K562 (cell line): ENCODE measurements at regions not wholly inside any gene's neighbourhood (a gene's known extent, or its start where the extent isn't known, plus 50 kb on each side); places are given as distances from the start of the nearest gene placed in this dataset.
"Not testable (repeated sequence)": the region's sequence is repeated elsewhere in the genome, so short reads cannot be mapped to it uniquely, and the experiment has no call there.

ENCODE experiments used
- ATAC-seq: fragments of 200-7000 bp; cut with Tn5 transposase; 3 replicates; pipeline ENCODE4 v1.9.1; 2020; ENCODE audit warnings: moderate library complexity
- BruUV-seq: library from RNA; stranded (reverse); fragments of 400-500 nt; replicated peaks from 2 replicates; lab custom pipeline; 2021; lab: Mats Ljungman, UMichigan
- CTCF ChIA-PET: fragments of 300-600 bp; formaldehyde crosslinking; extraction: SDS; loops from one replicate; lab custom pipeline; 2021; ENCODE audit warnings: low intra/inter-chr PET ratio; lab: Yijun Ruan, JAX
- POLR2A ChIA-PET: fragments of 300-600, 350-650 bp; sonication (Branson Sonifier 250); formaldehyde crosslinking; extraction: SDS; loops from one replicate; lab custom pipeline; 2021; ENCODE audit warnings: antibody characterized with exemption, inconsistent platforms; lab: Yijun Ruan, JAX
- DNase-seq, 4 experiments: peaks; one replicate each; pipeline versions ENCODE4 v3.0.0 to v3.0.0-alpha.2; 2011 to 2018; ENCODE audit warnings: low spot score in 3 of 4, mixed read lengths in 3 of 4; ENCODE audit errors: extremely low read depth in 1 of 4
- FAIRE-seq: peaks from 2 replicates; lab custom pipeline; 2011; peaks lifted over from hg19 to GRCh38; lab: Jason Lieb, UNC
- H2AFZ ChIP-seq: 2 replicates; pipeline ENCODE4 v1.6.0; 2011; ENCODE audit warnings: low read depth, low read length, control low read depth, inconsistent platforms
- H3K27ac ChIP-seq: fragments of 200-600 bp; 3 replicates; pipeline ENCODE4 v1.8.0; 2011; ENCODE audit warnings: low read depth, mild to moderate bottlenecking, control low read depth, inconsistent platforms, low read length, moderate library complexity, mixed read lengths; ENCODE audit errors: extremely low read depth
- H3K27me3 ChIP-seq, 2 experiments: fragments of 300-600 bp in 1 of 2; 2 replicates in 1 of 2; 3 replicates in 1 of 2; pipeline versions ENCODE4 v1.6.0 to v1.8.0; 2011; ENCODE audit warnings: inconsistent platforms in 2 of 2, low read length in 2 of 2, mild to moderate bottlenecking in 1 of 2, mixed read lengths in 1 of 2, moderate library complexity in 1 of 2; ENCODE audit not compliant: control insufficient read depth in 2 of 2, insufficient read depth in 2 of 2
- H3K36me3 ChIP-seq: fragments of 300-600 bp; 3 replicates; pipeline ENCODE4 v1.8.0; 2011; ENCODE audit warnings: mild to moderate bottlenecking, low read length, inconsistent platforms; ENCODE audit not compliant: control insufficient read depth, insufficient read depth
- H3K4me1 ChIP-seq, 2 experiments: fragments of 200-600 bp in 1 of 2; replicated peaks in 1 of 2; 2 replicates in 1 of 2; 3 replicates in 1 of 2; pipeline versions ENCODE4 v1.5.1 to v1.8.0; 2011; ENCODE audit warnings: inconsistent platforms in 2 of 2, low read length in 2 of 2, mild to moderate bottlenecking in 1 of 2, mixed read lengths in 1 of 2, moderate library complexity in 1 of 2; ENCODE audit not compliant: control insufficient read depth in 2 of 2, insufficient read depth in 2 of 2
- H3K4me2 ChIP-seq: 2 replicates; pipeline ENCODE4 v1.6.1; 2011; ENCODE audit warnings: low read length, control low read depth, inconsistent platforms, mixed read lengths; ENCODE audit not compliant: insufficient read depth
- H3K4me3 ChIP-seq: fragments of 200-600 bp; sonication (generic), shearing (Covaris generic); 2 replicates; pipeline ENCODE4 v1.5.1; 2016; ENCODE audit warnings: control low read depth, inconsistent platforms
- H3K79me2 ChIP-seq: fragments of 200-600 bp; 3 replicates; pipeline ENCODE4 v1.8.0; 2011; ENCODE audit warnings: low read length, inconsistent platforms; ENCODE audit not compliant: control insufficient read depth, insufficient read depth
- H3K9ac ChIP-seq, 2 experiments: 2 replicates each; pipeline versions ENCODE4 v1.6.0 to v1.6.1; 2011; ENCODE audit warnings: low read depth in 2 of 2, low read length in 2 of 2, control low read depth in 1 of 2, inconsistent platforms in 1 of 2, mild to moderate bottlenecking in 1 of 2, mixed read lengths in 1 of 2; ENCODE audit not compliant: insufficient read depth in 1 of 2
- H3K9me1 ChIP-seq: one replicate; pipeline ENCODE4 v1.6.0; 2011; ENCODE audit warnings: inconsistent platforms, mild to moderate bottlenecking, low read length, moderate library complexity; ENCODE audit not compliant: control insufficient read depth, insufficient read depth
- H3K9me3 ChIP-seq: replicated peaks from 2 replicates; pipeline ENCODE4 v1.5.1; 2011; ENCODE audit warnings: low read depth, low read length, inconsistent platforms; ENCODE audit not compliant: control insufficient read depth, insufficient read depth
- H4K20me1 ChIP-seq: replicated peaks from 2 replicates; pipeline ENCODE4 v1.6.1; 2011; ENCODE audit warnings: low read length, inconsistent platforms, mixed read lengths; ENCODE audit not compliant: control insufficient read depth, insufficient read depth
- NFATC3 ChIP-seq: fragments of 450-650 bp; IDR thresholded peaks from 2 replicates; pipeline ENCODE4 v1.6.1; 2017; ENCODE audit warnings: mild to moderate bottlenecking
- PHF21A ChIP-seq: fragments of 450-650 bp; IDR thresholded peaks from 2 replicates; pipeline ENCODE4 v1.6.1; 2017; ENCODE audit warnings: low read depth, borderline replicate concordance
- WGBS: fragments of 100-300 bp; shearing (Covaris generic); methylation state at CpG from one replicate; pipeline ENCODE4 v1.1.6; 2016; ENCODE audit warnings: low coverage, mixed read lengths; ENCODE audit not compliant: insufficient coverage; ENCODE audit errors: missing lambda C conversion rate; 5-methylcytosine and 5-hydroxymethylcytosine counted together
- in situ Hi-C: fragments of 300-500 bp; cut with MboI; formaldehyde crosslinking; loops from 4 replicates; pipeline ENCODE4 v1.15.0; 2018; ENCODE audit warnings: inconsistent platforms, mixed read lengths
- intact Hi-C: fragments of 100-400 bp; cut with micrococcal nuclease; formaldehyde crosslinking; loops from 2 replicates; pipeline ENCODE4 v1.14.2; 2022
- TF ChIP-seq, protein P1 (sequence below): fragments of 450-650 bp; IDR thresholded peaks from 2 replicates; pipeline ENCODE4 v1.6.1; 2017; ENCODE audit warnings: antibody characterized with exemption, mild to moderate bottlenecking

DNA sequence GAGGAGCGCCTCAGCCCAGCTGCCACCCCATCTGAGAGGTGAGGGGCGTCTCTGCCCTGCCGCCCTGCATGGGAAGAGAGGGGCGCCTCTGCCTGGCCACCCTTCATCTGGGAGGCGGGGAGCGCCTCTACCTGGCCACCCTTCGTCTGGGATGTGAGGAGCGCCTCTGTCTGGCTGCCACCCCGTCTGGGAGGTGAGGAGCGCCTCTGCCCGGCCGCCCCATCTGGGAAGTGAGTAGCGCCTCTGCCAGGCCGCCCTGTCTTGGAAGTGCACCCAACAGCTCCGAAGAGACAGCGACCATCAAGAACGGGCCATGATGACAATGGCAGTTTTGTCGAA is 114.4 kb upstream of the CES5A start (continued):
- TF ChIP-seq, protein P1, sequence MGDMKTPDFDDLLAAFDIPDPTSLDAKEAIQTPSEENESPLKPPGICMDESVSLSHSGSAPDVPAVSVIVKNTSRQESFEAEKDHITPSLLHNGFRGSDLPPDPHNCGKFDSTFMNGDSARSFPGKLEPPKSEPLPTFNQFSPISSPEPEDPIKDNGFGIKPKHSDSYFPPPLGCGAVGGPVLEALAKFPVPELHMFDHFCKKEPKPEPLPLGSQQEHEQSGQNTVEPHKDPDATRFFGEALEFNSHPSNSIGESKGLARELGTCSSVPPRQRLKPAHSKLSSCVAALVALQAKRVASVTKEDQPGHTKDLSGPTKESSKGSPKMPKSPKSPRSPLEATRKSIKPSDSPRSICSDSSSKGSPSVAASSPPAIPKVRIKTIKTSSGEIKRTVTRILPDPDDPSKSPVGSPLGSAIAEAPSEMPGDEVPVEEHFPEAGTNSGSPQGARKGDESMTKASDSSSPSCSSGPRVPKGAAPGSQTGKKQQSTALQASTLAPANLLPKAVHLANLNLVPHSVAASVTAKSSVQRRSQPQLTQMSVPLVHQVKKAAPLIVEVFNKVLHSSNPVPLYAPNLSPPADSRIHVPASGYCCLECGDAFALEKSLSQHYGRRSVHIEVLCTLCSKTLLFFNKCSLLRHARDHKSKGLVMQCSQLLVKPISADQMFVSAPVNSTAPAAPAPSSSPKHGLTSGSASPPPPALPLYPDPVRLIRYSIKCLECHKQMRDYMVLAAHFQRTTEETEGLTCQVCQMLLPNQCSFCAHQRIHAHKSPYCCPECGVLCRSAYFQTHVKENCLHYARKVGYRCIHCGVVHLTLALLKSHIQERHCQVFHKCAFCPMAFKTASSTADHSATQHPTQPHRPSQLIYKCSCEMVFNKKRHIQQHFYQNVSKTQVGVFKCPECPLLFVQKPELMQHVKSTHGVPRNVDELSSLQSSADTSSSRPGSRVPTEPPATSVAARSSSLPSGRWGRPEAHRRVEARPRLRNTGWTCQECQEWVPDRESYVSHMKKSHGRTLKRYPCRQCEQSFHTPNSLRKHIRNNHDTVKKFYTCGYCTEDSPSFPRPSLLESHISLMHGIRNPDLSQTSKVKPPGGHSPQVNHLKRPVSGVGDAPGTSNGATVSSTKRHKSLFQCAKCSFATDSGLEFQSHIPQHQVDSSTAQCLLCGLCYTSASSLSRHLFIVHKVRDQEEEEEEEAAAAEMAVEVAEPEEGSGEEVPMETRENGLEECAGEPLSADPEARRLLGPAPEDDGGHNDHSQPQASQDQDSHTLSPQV: no peak
- TF ChIP-seq PHF21A (no peak), NFATC3 (no peak)

DNA sequence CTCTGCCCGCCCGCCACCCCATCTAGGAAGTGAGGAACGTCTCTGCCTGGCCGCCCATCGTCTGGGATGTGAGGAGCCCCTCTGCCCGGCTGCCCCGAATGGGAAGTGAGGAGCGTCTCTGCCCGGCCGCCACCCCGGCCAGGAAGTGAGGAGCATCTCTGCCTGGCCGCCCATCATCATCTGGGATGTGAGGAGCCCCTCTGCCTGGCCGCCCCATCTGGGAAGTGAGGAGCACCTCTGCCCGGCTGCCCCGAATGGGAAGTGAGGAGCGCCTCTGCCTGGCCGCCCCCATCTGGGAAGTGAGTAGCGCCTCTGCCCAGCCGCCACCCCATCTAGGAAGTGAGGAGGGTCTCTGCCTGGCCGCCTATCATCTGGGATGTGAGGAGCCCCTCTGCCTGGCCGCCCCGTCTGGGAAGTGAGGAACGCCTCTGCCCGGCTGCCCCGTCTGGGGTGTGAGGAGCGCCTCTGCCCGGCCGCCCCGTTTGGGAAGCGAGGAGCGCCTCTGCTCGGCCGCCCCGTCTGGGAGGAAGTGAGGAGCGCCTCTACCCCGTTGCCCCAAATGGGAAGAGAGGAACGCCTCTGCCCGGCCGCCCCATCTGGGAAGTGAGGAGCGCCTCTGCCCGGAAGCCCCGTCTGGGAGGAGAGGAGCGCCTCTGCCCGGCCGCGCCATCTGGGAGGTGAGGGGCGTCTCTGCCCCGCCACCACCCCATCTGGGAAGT is 113.8 kb upstream of the CES5A start:
- ATAC-seq, POLR2A ChIA-PET, H3K9ac ChIP-seq, BruUV-seq, FAIRE-seq, H3K27ac ChIP-seq, H3K27me3 ChIP-seq, H3K36me3 ChIP-seq, H2AFZ ChIP-seq, H4K20me1 ChIP-seq, H3K9me1 ChIP-seq, H3K4me3 ChIP-seq, H3K4me2 ChIP-seq, H3K9me3 ChIP-seq, H3K79me2 ChIP-seq, in situ Hi-C loops, DNase-seq, H3K4me1 ChIP-seq, CTCF ChIA-PET, intact Hi-C loops: not testable (repeated sequence)
- 72% methylated on average over 23 of the region's 48 CpGs for WGBS
